HUES64 (cell line): ENCODE measurements at regions not wholly inside any gene's neighbourhood (a gene's known extent, or its start where the extent isn't known, plus 50 kb on each side); places are given as distances from the start of the nearest gene placed in this dataset.

Experiments
- H3K27ac ChIP-seq: 2 replicates; pipeline ENCODE4 v1.7.0; 2013; ENCODE audit warnings: low read depth, low read length, inconsistent platforms
- H3K27me3 ChIP-seq: 2 replicates; pipeline ENCODE4 v1.6.1; 2013; ENCODE audit warnings: mild to moderate bottlenecking, low read length; ENCODE audit not compliant: insufficient read depth
- H3K36me3 ChIP-seq: 2 replicates; pipeline ENCODE4 v1.6.1; 2013; ENCODE audit warnings: mild to moderate bottlenecking, low read length; ENCODE audit not compliant: insufficient read depth
- H3K4me1 ChIP-seq: 2 replicates; pipeline ENCODE4 v1.6.1; 2013; ENCODE audit warnings: mild to moderate bottlenecking, low read length, moderate library complexity; ENCODE audit not compliant: insufficient read depth
- H3K4me3 ChIP-seq: 2 replicates; pipeline ENCODE4 v1.5.1; 2013; ENCODE audit warnings: mild to moderate bottlenecking, low read length, moderate library complexity
- H3K9ac ChIP-seq: 2 replicates; pipeline ENCODE4 v1.6.1; 2013; ENCODE audit warnings: mild to moderate bottlenecking, low read depth, low read length
- H3K9me3 ChIP-seq: 2 replicates; pipeline ENCODE4 v1.6.1; 2013; ENCODE audit warnings: low read depth, low read length; ENCODE audit not compliant: insufficient read depth
- WGBS: fragments of 150-250, 120-280 bp; methylation state at CpG from one replicate; pipeline ENCODE4 v1.1.7; 2013; ENCODE audit warnings: missing lambda C conversion rate; 5-methylcytosine and 5-hydroxymethylcytosine counted together

GRCh38 chr18:30016179-30016578 is 1026.4 kb downstream of the DSC3 start:
- 85% methylated on average over 2 of the region's 2 CpGs for WGBS
- H3K4me1 ChIP-seq, result peaks cover 18% of the 10 kb centered on the region; the same call in 1 of the 2 replicates
- peak overlapping the region; percentile 23; the same call in 1 of the 2 replicates for H3K27ac ChIP-seq
- no peak overlapping the region for H3K4me3 ChIP-seq
- H3K36me3 ChIP-seq, result no peaks in the 10 kb centered on the region
- no peak overlapping the region for H3K9ac ChIP-seq
- H3K9me3 ChIP-seq, result no peaks in the 10 kb centered on the region
- H3K27me3 ChIP-seq, result no peaks in the 10 kb centered on the region

GRCh38 chr18:30004965-30005364 is 1037.6 kb downstream of the DSC3 start:
- WGBS, result 100% methylated on average over 1 of the region's 1 CpG
- no peaks in the 10 kb centered on the region for H3K27me3 ChIP-seq

GRCh38 chr18:29982218-29982617 is 1060.3 kb downstream of the DSC3 start:
- Histone ChIP-seq H3K27me3 (no peaks in the 10 kb centered on the region), H3K4me1 (no peaks in the 10 kb centered on the region), H3K36me3 (no peaks in the 10 kb centered on the region), H3K4me3 (no peak overlapping the region), H3K9ac (no peak overlapping the region), H3K27ac (no peak overlapping the region), H3K9me3 (no peaks in the 10 kb centered on the region)
- WGBS, result no CpG with 5 or more reads among the region's 1 CpG

More at GRCh38 chr18:30004965-30005364, 1037.6 kb downstream of the DSC3 start:
- H3K27ac ChIP-seq, result no peak overlapping the region
- H3K9ac ChIP-seq, result no peak overlapping the region
- no peaks in the 10 kb centered on the region for H3K36me3 ChIP-seq
- no peak overlapping the region for H3K4me3 ChIP-seq
- H3K9me3 ChIP-seq, result no peaks in the 10 kb centered on the region
- no peaks in the 10 kb centered on the region for H3K4me1 ChIP-seq

GRCh38 chr18:29979881-29980280 is 1062.7 kb downstream of the DSC3 start:
- H3K4me1 ChIP-seq, result no peaks in the 10 kb centered on the region
- H3K9ac ChIP-seq, result no peak overlapping the region
- no peak overlapping the region for H3K4me3 ChIP-seq
- no peak overlapping the region for H3K27ac ChIP-seq
- WGBS, result no CpG with 5 or more reads among the region's 1 CpG
- H3K9me3 ChIP-seq, result no peaks in the 10 kb centered on the region
- H3K27me3 ChIP-seq, result no peaks in the 10 kb centered on the region
- no peaks in the 10 kb centered on the region for H3K36me3 ChIP-seq

- no peaks in the 10 kb centered on the region for H3K27me3 ChIP-seq
- H3K9ac ChIP-seq, result no peak overlapping the region
- no peaks in the 10 kb centered on the region for H3K9me3 ChIP-seq
- no peak overlapping the region for H3K4me3 ChIP-seq
- H3K4me1 ChIP-seq, result no peaks in the 10 kb centered on the region
- no peak overlapping the region for H3K27ac ChIP-seq
- no peaks in the 10 kb centered on the region for H3K36me3 ChIP-seq
Observed at GRCh38 chr18:29969876-29970275, 1072.7 kb downstream of the DSC3 start.

- Histone ChIP-seq H3K27ac (no peak overlapping the region), H3K9me3 (no peaks in the 10 kb centered on the region), H3K4me1 (no peaks in the 10 kb centered on the region), H3K27me3 (no peaks in the 10 kb centered on the region), H3K36me3 (no peaks in the 10 kb centered on the region), H3K4me3 (no peak overlapping the region), H3K9ac (no peak overlapping the region)
- 100% methylated on average over 2 of the region's 3 CpGs for WGBS
Observed at GRCh38 chr18:29962579-29962978, 1080.0 kb downstream of the DSC3 start.

GRCh38 chr18:29960539-29960938 is 1082.0 kb downstream of the DSC3 start:
- no peak overlapping the region for H3K9ac ChIP-seq
- H3K27me3 ChIP-seq, result no peaks in the 10 kb centered on the region
- H3K4me3 ChIP-seq, result no peak overlapping the region
- no peaks in the 10 kb centered on the region for H3K4me1 ChIP-seq
- H3K36me3 ChIP-seq, result no peaks in the 10 kb centered on the region
- H3K27ac ChIP-seq, result no peak overlapping the region
- no peaks in the 10 kb centered on the region for H3K9me3 ChIP-seq

GRCh38 chr18:29930231-29930630 is 1112.3 kb downstream of the DSC3 start:
- Histone ChIP-seq H3K4me1 (no peaks in the 10 kb centered on the region), H3K36me3 (no peaks in the 10 kb centered on the region), H3K27ac (no peak overlapping the region), H3K27me3 (no peaks in the 10 kb centered on the region), H3K9ac (no peak overlapping the region), H3K9me3 (no peaks in the 10 kb centered on the region), H3K4me3 (no peak overlapping the region)
- WGBS, result 85% methylated on average over 1 of the region's 1 CpG

- no peaks in the 10 kb centered on the region for H3K27me3 ChIP-seq
- no peak overlapping the region for H3K4me3 ChIP-seq
- H3K36me3 ChIP-seq, result no peaks in the 10 kb centered on the region
- H3K9ac ChIP-seq, result no peak overlapping the region
- WGBS, result 96% methylated on average over 6 of the region's 6 CpGs
- no peaks in the 10 kb centered on the region for H3K4me1 ChIP-seq
- H3K27ac ChIP-seq, result no peak overlapping the region
- no peaks in the 10 kb centered on the region for H3K9me3 ChIP-seq
Observed at GRCh38 chr18:29928081-29928480, 1114.5 kb downstream of the DSC3 start.

GRCh38 chr18:29925566-29925965 is 1117.0 kb downstream of the DSC3 start:
- no peaks in the 10 kb centered on the region for H3K27me3 ChIP-seq
- H3K9me3 ChIP-seq, result no peaks in the 10 kb centered on the region
- H3K36me3 ChIP-seq, result no peaks in the 10 kb centered on the region
- H3K4me1 ChIP-seq, result no peaks in the 10 kb centered on the region
- H3K4me3 ChIP-seq, result no peak overlapping the region
- WGBS, result 90% methylated on average over 1 of the region's 1 CpG
- H3K27ac ChIP-seq, result no peak overlapping the region
- H3K9ac ChIP-seq, result no peak overlapping the region

- WGBS, result 92% methylated on average over 7 of the region's 7 CpGs
- Histone ChIP-seq H3K4me1 (no peaks in the 10 kb centered on the region), H3K36me3 (no peaks in the 10 kb centered on the region), H3K9ac (no peak overlapping the region), H3K27me3 (no peaks in the 10 kb centered on the region), H3K9me3 (no peaks in the 10 kb centered on the region), H3K4me3 (no peak overlapping the region), H3K27ac (no peak overlapping the region)
Observed at GRCh38 chr18:29912351-29912750, 1130.2 kb downstream of the DSC3 start.

GRCh38 chr18:29892960-29893558 is 1149.5 kb downstream of the DSC3 start:
- Histone ChIP-seq H3K9me3 (no peaks in the 10 kb centered on the region), H3K4me3 (no peak overlapping the region), H3K4me1 (no peaks in the 10 kb centered on the region), H3K27ac (no peak overlapping the region), H3K9ac (no peak overlapping the region), H3K36me3 (no peaks in the 10 kb centered on the region), H3K27me3 (no peaks in the 10 kb centered on the region)
- 100% methylated on average over 1 of the region's 2 CpGs for WGBS
